H1 (cell line): ENCODE measurements at regions not wholly inside any gene's neighbourhood (a gene's known extent, or its start where the extent isn't known, plus 50 kb on each side); places are given as distances from the start of the nearest gene placed in this dataset.

Experiments
- CTCF ChIA-PET: fragments of 300-600 bp; sonication (Branson Sonifier 250); formaldehyde crosslinking; loops from one replicate; lab custom pipeline; 2021; ENCODE audit not compliant: partially characterized antibody; lab: Charles Lee
- POLR2A ChIA-PET: fragments of 300-600 bp; sonication (Branson Sonifier 250); formaldehyde crosslinking; loops from one replicate; lab custom pipeline; 2021; ENCODE audit warnings: inconsistent platforms; ENCODE audit not compliant: partially characterized antibody; lab: Charles Lee
- DNase-seq, 2 experiments: peaks; one replicate each; pipeline versions ENCODE4 v3.0.0 to v3.0.0-alpha.2; 2010 to 2022; ENCODE audit warnings: low spot score in 2 of 2, low read depth in 1 of 2, mixed read lengths in 1 of 2
- FAIRE-seq: peaks from 2 replicates; lab custom pipeline; 2011; peaks lifted over from hg19 to GRCh38; lab: Jason Lieb, UNC
- H2AFZ ChIP-seq: 2 replicates; pipeline ENCODE4 v1.8.1; 2012; ENCODE audit warnings: low read length, inconsistent platforms
- H2AK5ac ChIP-seq: 2 replicates; pipeline ENCODE4 v1.6.1; 2013; ENCODE audit warnings: low read depth, low read length
- H2BK120ac ChIP-seq: replicated peaks from 2 replicates; pipeline ENCODE3; 2013; ENCODE audit warnings: low read depth, low read length, inconsistent platforms
- H2BK12ac ChIP-seq: 2 replicates; pipeline ENCODE4 v1.6.1; 2013; ENCODE audit warnings: low read depth, low read length
- H2BK15ac ChIP-seq: 2 replicates; pipeline ENCODE4 v1.6.1; 2013; ENCODE audit warnings: low read length
- H2BK20ac ChIP-seq: 2 replicates; pipeline ENCODE4 v1.6.1; 2013; ENCODE audit warnings: low read length
- H2BK5ac ChIP-seq: 2 replicates; pipeline ENCODE4 v1.6.1; 2013; ENCODE audit warnings: low read depth, low read length
- H3K14ac ChIP-seq: 2 replicates; pipeline ENCODE4 v1.6.1; 2013; ENCODE audit warnings: inconsistent platforms; ENCODE audit not compliant: insufficient read length
- H3K18ac ChIP-seq: 2 replicates; pipeline ENCODE4 v1.6.1; 2013; ENCODE audit warnings: low read length; ENCODE audit errors: extremely low read depth
- H3K23ac ChIP-seq: 2 replicates; pipeline ENCODE4 v1.6.1; 2013; ENCODE audit warnings: inconsistent platforms; ENCODE audit not compliant: insufficient read length
- H3K23me2 ChIP-seq: 2 replicates; pipeline ENCODE4 v1.6.1; 2013; ENCODE audit warnings: low read depth, low read length
- H3K27ac ChIP-seq: 2 replicates; pipeline ENCODE4 v1.6.1; 2011; ENCODE audit warnings: low read depth, low read length, inconsistent platforms
- H3K27me3 ChIP-seq, 4 experiments: replicated peaks in 1 of 4; 1 replicate in 1 of 4; 2 replicates in 3 of 4; pipeline versions ENCODE4 v1.6.1 to v1.8.1; 2011 to 2013; ENCODE audit warnings: low read length in 3 of 4, mild to moderate bottlenecking in 3 of 4, inconsistent platforms in 2 of 4, mixed read lengths in 2 of 4, moderate library complexity in 1 of 4; ENCODE audit not compliant: control insufficient read depth in 3 of 4, insufficient read depth in 3 of 4; ENCODE audit errors: extremely low read depth in 1 of 4
- H3K36me3 ChIP-seq, 4 experiments: 2 replicates each; pipeline versions ENCODE4 v1.6.1 to v1.8.1; 2011 to 2013; ENCODE audit warnings: mild to moderate bottlenecking in 4 of 4, low read length in 3 of 4, moderate library complexity in 2 of 4, control low read depth in 1 of 4, inconsistent platforms in 1 of 4; ENCODE audit not compliant: insufficient read depth in 4 of 4, control insufficient read depth in 2 of 4
- H3K4ac ChIP-seq: replicated peaks from 2 replicates; pipeline ENCODE3; 2013; ENCODE audit warnings: low read length, low read depth, mixed read lengths, inconsistent platforms; ENCODE audit not compliant: insufficient read length
- H3K4me1 ChIP-seq, 4 experiments: replicated peaks in 1 of 4; 1 replicate in 1 of 4; 2 replicates in 3 of 4; pipeline versions ENCODE4 v1.6.1 to v1.8.1; 2011 to 2013; ENCODE audit warnings: low read length in 3 of 4, inconsistent platforms in 2 of 4, mixed read lengths in 1 of 4; ENCODE audit not compliant: insufficient read depth in 4 of 4, control insufficient read depth in 3 of 4
- H3K4me2 ChIP-seq, 2 experiments: 2 replicates each; pipeline versions ENCODE4 v1.6.1 to v1.8.1; 2011 to 2013; ENCODE audit warnings: low read depth in 2 of 2, low read length in 2 of 2, control low read depth in 1 of 2, inconsistent platforms in 1 of 2, mild to moderate bottlenecking in 1 of 2; ENCODE audit not compliant: insufficient read depth in 1 of 2
- H3K4me3 ChIP-seq, 4 experiments: fragments of 200-600, 300-600 bp in 1 of 4; sonication (generic), shearing (Covaris generic), sonication (Bioruptor Twin) in 1 of 4; 2 replicates each; pipeline versions ENCODE4 v1.5.1 to v1.8.1; 2011 to 2016; ENCODE audit warnings: low read length in 4 of 4, low read depth in 3 of 4, control low read depth in 2 of 4, inconsistent platforms in 2 of 4, mild to moderate bottlenecking in 2 of 4, mixed read lengths in 1 of 4, moderate library complexity in 1 of 4; ENCODE audit not compliant: insufficient read depth in 2 of 4; ENCODE audit errors: extremely low read depth in 1 of 4
- H3K56ac ChIP-seq: replicated peaks from 2 replicates; pipeline ENCODE3; 2013; ENCODE audit warnings: low read depth, mild to moderate bottlenecking, mixed read lengths, low read length, inconsistent platforms; ENCODE audit not compliant: insufficient read length
- H3K79me1 ChIP-seq: 2 replicates; pipeline ENCODE4 v1.6.1; 2013; ENCODE audit warnings: low read depth, low read length, control low read depth
- H3K79me2 ChIP-seq, 2 experiments: 2 replicates each; pipeline versions ENCODE4 v1.6.1 to v1.8.1; 2012 to 2013; ENCODE audit warnings: low read length in 2 of 2, mild to moderate bottlenecking in 2 of 2, inconsistent platforms in 1 of 2; ENCODE audit not compliant: insufficient read depth in 2 of 2, control insufficient read depth in 1 of 2
- H3K9ac ChIP-seq, 4 experiments: replicated peaks in 1 of 4; 1 replicate in 1 of 4; 2 replicates in 3 of 4; pipeline versions ENCODE4 v1.6.1 to v1.8.1; 2011 to 2013; ENCODE audit warnings: low read depth in 3 of 4, low read length in 3 of 4, control low read depth in 2 of 4, mild to moderate bottlenecking in 2 of 4, moderate library complexity in 2 of 4, inconsistent platforms in 1 of 4; ENCODE audit errors: extremely low read depth in 1 of 4
- H3K9me3 ChIP-seq, 2 experiments: 2 replicates each; pipeline versions ENCODE4 v1.6.1 to v1.8.1; 2012 to 2013; ENCODE audit warnings: mild to moderate bottlenecking in 2 of 2, moderate library complexity in 2 of 2, control low read depth in 1 of 2, inconsistent platforms in 1 of 2, low read depth in 1 of 2, low read length in 1 of 2, mixed read lengths in 1 of 2; ENCODE audit not compliant: insufficient read depth in 2 of 2
- H4K20me1 ChIP-seq, 2 experiments: replicated peaks in 1 of 2; 2 replicates each; pipeline versions ENCODE3 to v1.8.1; 2011 to 2013; ENCODE audit warnings: inconsistent platforms in 2 of 2, low read length in 2 of 2, mild to moderate bottlenecking in 1 of 2; ENCODE audit not compliant: insufficient read depth in 2 of 2, control insufficient read depth in 1 of 2
- H4K5ac ChIP-seq: 2 replicates; pipeline ENCODE4 v1.6.1; 2013; ENCODE audit warnings: low read length, low read depth, mixed read lengths, inconsistent platforms; ENCODE audit not compliant: insufficient read length
- H4K8ac ChIP-seq: 2 replicates; pipeline ENCODE4 v1.8.0; 2013; ENCODE audit warnings: mild to moderate bottlenecking, moderate library complexity, low read length, inconsistent platforms; ENCODE audit not compliant: insufficient read depth; ENCODE audit errors: extremely low read depth
- H4K91ac ChIP-seq: replicated peaks from 2 replicates; pipeline ENCODE3; 2013; ENCODE audit warnings: low read length, mixed read lengths, inconsistent platforms; ENCODE audit not compliant: insufficient read length
- HDAC6 ChIP-seq: IDR thresholded peaks from one replicate; pipeline ENCODE4 v1.7.1; 2012; ENCODE audit warnings: low read depth, mild to moderate bottlenecking, inconsistent platforms, low read length, moderate library complexity
- JUND ChIP-seq: IDR thresholded peaks from 2 replicates; pipeline ENCODE4 v1.6.1; 2011; ENCODE audit warnings: mild to moderate bottlenecking, improper control_type of control experiment, low read length
- KDM5A ChIP-seq: fragments of 200-600 bp; IDR thresholded peaks from 2 replicates; pipeline ENCODE4 v1.7.1; 2012; ENCODE audit warnings: mild to moderate bottlenecking, low read length, inconsistent platforms, mixed read lengths
- SIRT6 ChIP-seq: IDR thresholded peaks from one replicate; pipeline ENCODE4 v1.7.1; 2012; ENCODE audit warnings: low read length, inconsistent platforms
- SUZ12 ChIP-seq: fragments of 200-600 bp; sonication (generic); IDR thresholded peaks from 2 replicates; pipeline ENCODE4 v1.6.1; 2012; ENCODE audit warnings: mild to moderate bottlenecking, inconsistent platforms, low read length, moderate library complexity, mixed read lengths
- ZNF274 ChIP-seq: IDR thresholded peaks from 2 replicates; pipeline ENCODE4 v1.7.0; 2012; ENCODE audit warnings: low read length, borderline replicate concordance; ENCODE audit errors: extremely low read depth
- WGBS, 2 experiments: shearing (Covaris generic) in 1 of 2; methylation state at CpG; one replicate each; pipeline versions ENCODE4 v1.1.6 to v1.1.7; 2013 to 2015; ENCODE audit warnings: low lambda C conversion rate in 2 of 2, mixed read lengths in 2 of 2, inconsistent platforms in 1 of 2, low coverage in 1 of 2, missing lambda C conversion rate in 1 of 2; ENCODE audit not compliant: insufficient replicate concordance in 2 of 2, insufficient coverage in 1 of 2, insufficient read length in 1 of 2; ENCODE audit errors: extremely low coverage in 1 of 2, missing lambda C conversion rate in 1 of 2; 5-methylcytosine and 5-hydroxymethylcytosine counted together
- TF ChIP-seq, protein P1 (sequence below): IDR thresholded peaks from 2 replicates; pipeline ENCODE4 v1.6.1; 2012; ENCODE audit warnings: inconsistent platforms

DNA sequence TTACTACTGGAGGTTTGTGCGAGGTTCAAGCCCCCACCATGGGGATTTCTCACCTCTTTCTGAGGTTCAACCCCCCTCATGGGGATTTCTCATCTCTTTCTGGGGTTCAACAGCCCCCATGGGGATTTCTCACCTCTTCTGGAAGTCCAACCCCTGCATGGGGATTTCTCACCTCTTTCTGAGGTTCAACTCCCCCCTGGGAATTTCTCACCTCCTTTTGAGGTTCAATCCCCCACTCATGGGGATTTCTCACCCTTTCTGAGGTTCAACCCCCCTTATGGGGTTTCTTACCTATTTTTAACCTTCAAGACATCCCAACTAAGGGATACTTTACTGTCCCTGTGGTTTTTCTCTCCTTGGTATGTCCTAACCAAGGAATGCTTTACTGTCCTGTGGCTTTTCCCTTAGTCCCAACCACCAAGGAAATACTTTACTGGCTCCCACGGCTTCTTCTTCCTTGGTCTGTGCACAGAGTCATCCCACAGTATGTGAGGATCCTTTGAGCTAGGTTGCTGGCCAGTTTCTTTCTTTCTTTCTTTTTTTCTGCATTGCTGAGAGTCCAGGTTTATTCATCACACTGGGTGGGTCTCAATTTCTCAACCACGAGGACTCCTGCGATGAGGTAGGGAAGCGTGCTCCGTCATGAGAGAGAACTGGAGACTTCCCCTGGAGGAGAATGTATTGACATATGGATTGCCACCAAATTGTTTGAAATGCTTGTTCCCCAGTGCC is 2140.2 kb downstream of the TP53TG3F start:
- Histone ChIP-seq H3K79me2 (no peaks in the 10 kb centered on the region), H4K8ac (no peak overlapping the region), H3K36me3 (no peaks in the 10 kb centered on the region; a peak in 1 of 8 replicates), H3K4me3 (no peak overlapping the region), H3K79me1 (no peaks in the 10 kb centered on the region), H2AFZ (no peak overlapping the region), H3K56ac (no peak overlapping the region), H3K9ac (no peak overlapping the region), H3K23me2 (no peaks in the 10 kb centered on the region), H3K23ac (no peak overlapping the region), H2BK15ac (no peak overlapping the region), H3K14ac (no peak overlapping the region), H2BK5ac (no peak overlapping the region), H2BK20ac (no peak overlapping the region), H4K20me1 (no peaks in the 10 kb centered on the region), H2BK120ac (no peak overlapping the region), H3K4me2 (no peak overlapping the region)
- 78% methylated on average over 6 of the region's 6 CpGs; no CpG with 5 or more reads in 1 of the 2 experiments for WGBS, 2 experiments
- DNase-seq (no peak), FAIRE-seq (no peak)
- TF ChIP-seq, protein P1, sequence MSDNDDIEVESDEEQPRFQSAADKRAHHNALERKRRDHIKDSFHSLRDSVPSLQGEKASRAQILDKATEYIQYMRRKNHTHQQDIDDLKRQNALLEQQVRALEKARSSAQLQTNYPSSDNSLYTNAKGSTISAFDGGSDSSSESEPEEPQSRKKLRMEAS: no peak
- no peak for TF ChIP-seq HDAC6
- no peak for TF ChIP-seq JUND
- TF ChIP-seq SIRT6: no peak
- no peak for TF ChIP-seq KDM5A
- TF ChIP-seq SUZ12: no peak
- TF ChIP-seq ZNF274: no peak
- TF ChIP-seq, all 59 proteins: peak for 0
- H3K18ac ChIP-seq: no peak overlapping the region
- H3K27ac ChIP-seq: no peak overlapping the region
- peaks cover 27 to 54% of the 10 kb centered on the region in 2 experiments for H3K9me3 ChIP-seq
- no peak overlapping the region for H2BK12ac ChIP-seq
- ChIA-PET POLR2A (no interaction called here), CTCF (no interaction called here)
- H2AK5ac ChIP-seq: no peak overlapping the region
- no peaks in the 10 kb centered on the region for H3K27me3 ChIP-seq
- H3K4ac ChIP-seq: no peak overlapping the region
- H4K5ac ChIP-seq: no peak overlapping the region
- no peak overlapping the region for H4K91ac ChIP-seq
- H3K4me1 ChIP-seq: no peaks in the 10 kb centered on the region
